ENCODE measurements at regions not wholly inside any gene's neighbourhood (a gene's known extent, or its start where the extent isn't known, plus 50 kb on each side); places are given as distances from the start of the nearest gene placed in this dataset.
A peak's percentile ranks its signal among the peaks of the same experiment; 100 is the strongest.

DNA sequence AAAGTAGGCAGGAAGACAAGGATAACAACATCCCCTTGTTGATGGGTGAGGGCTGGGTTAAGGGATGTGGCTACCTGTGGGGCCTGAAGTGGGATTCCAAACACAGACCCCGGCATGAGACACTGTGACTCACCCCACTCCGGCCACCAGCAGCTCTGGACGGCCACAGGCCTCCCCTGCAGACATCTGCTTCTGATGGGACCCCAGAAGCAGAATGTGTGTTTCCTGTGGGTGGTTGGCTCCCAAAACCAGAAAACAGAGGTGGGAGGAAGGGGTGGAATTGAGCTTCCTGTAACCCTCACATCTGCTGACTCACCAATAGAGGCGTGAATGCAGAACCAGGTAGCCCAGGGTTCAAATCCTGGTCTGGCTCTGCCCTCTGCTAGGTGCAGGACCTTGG lies 216.6 kb upstream of the PWP1 start:
- Histone ChIP-seq H3K4me1 (ENCODE audit: control insufficient read depth, insufficient read depth, low read length) (no peaks in the 10 kb centered on the region), H3K36me3 (ENCODE audit: control insufficient read depth in 2 of 2, insufficient read depth in 1 of 2, low read length in 2 of 2) (no peaks in the 10 kb centered on the region), H3K9me3 (ENCODE audit: control insufficient read depth, insufficient read depth, low read depth, low read length) (no peaks in the 10 kb centered on the region), H3K4me3 (ENCODE audit: low read depth, low read length) (no peak overlapping the region), H3K27ac (ENCODE audit: extremely low read depth, low read depth, low read length) (no peak overlapping the region)
- ChIA-PET POLR2A (no interaction called here), CTCF (interaction anchor here (0.7 kb wide), 1 partner anchor 337 kb away, joined by 3 read pairs; no protein-coding TSS in a partner anchor)
- TF ChIP-seq, protein P1, sequence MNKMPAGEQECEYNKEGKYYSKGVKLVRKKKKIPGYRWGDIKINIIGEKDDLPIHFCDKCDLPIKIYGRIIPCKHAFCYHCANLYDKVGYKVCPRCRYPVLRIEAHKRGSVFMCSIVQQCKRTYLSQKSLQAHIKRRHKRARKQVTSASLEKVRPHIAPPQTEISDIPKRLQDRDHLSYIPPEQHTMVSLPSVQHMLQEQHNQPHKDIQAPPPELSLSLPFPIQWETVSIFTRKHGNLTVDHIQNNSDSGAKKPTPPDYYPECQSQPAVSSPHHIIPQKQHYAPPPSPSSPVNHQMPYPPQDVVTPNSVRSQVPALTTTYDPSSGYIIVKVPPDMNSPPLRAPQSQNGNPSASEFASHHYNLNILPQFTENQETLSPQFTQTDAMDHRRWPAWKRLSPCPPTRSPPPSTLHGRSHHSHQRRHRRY (tag by site-specific recombination; IDR thresholded peaks at IDR 0.05), result no peak
- no peak for TF ChIP-seq BCL11A (tag by site-specific recombination; IDR thresholded peaks at IDR 0.05; ENCODE audit: low read depth)
- TF ChIP-seq, protein P2, sequence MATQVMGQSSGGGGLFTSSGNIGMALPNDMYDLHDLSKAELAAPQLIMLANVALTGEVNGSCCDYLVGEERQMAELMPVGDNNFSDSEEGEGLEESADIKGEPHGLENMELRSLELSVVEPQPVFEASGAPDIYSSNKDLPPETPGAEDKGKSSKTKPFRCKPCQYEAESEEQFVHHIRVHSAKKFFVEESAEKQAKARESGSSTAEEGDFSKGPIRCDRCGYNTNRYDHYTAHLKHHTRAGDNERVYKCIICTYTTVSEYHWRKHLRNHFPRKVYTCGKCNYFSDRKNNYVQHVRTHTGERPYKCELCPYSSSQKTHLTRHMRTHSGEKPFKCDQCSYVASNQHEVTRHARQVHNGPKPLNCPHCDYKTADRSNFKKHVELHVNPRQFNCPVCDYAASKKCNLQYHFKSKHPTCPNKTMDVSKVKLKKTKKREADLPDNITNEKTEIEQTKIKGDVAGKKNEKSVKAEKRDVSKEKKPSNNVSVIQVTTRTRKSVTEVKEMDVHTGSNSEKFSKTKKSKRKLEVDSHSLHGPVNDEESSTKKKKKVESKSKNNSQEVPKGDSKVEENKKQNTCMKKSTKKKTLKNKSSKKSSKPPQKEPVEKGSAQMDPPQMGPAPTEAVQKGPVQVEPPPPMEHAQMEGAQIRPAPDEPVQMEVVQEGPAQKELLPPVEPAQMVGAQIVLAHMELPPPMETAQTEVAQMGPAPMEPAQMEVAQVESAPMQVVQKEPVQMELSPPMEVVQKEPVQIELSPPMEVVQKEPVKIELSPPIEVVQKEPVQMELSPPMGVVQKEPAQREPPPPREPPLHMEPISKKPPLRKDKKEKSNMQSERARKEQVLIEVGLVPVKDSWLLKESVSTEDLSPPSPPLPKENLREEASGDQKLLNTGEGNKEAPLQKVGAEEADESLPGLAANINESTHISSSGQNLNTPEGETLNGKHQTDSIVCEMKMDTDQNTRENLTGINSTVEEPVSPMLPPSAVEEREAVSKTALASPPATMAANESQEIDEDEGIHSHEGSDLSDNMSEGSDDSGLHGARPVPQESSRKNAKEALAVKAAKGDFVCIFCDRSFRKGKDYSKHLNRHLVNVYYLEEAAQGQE (tag by site-specific recombination; IDR thresholded peaks at IDR 0.05), result 0 out of 2 replicates have a peak, but pooled peaks have one; percentile 13
- TF ChIP-seq, protein P3, sequence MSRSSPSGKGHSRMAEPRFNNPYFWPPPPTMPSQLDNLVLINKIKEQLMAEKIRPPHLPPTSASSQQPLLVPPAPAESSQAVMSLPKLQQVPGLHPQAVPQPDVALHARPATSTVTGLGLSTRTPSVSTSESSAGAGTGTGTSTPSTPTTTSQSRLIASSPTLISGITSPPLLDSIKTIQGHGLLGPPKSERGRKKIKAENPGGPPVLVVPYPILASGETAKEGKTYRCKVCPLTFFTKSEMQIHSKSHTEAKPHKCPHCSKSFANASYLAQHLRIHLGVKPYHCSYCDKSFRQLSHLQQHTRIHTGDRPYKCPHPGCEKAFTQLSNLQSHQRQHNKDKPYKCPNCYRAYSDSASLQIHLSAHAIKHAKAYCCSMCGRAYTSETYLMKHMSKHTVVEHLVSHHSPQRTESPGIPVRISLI (tag by site-specific recombination; IDR thresholded peaks at IDR 0.05), result no peak

- POLR2A ChIA-PET, result no interaction called here
Observed at GRCh38 chr12:107470645-107471044, 215.0 kb upstream of the PWP1 start.

More at GRCh38 chr12:107470645-107471044, 215.0 kb upstream of the PWP1 start:
- Histone ChIP-seq H3K4me3 (ENCODE audit: low read depth, low read length) (no peak overlapping the region), H3K36me3 (ENCODE audit: control insufficient read depth in 2 of 2, insufficient read depth in 1 of 2, low read length in 2 of 2) (no peaks in the 10 kb centered on the region), H3K4me1 (ENCODE audit: control insufficient read depth, insufficient read depth, low read length) (no peaks in the 10 kb centered on the region), H3K27ac (ENCODE audit: extremely low read depth, low read depth, low read length) (no peak overlapping the region), H3K9me3 (ENCODE audit: control insufficient read depth, insufficient read depth, low read depth, low read length) (no peaks in the 10 kb centered on the region)
- CTCF ChIA-PET, result interaction anchor here (0.6 kb wide), 1 partner anchor 35 kb away, joined by 3 read pairs; no protein-coding TSS in a partner anchor
- TF ChIP-seq, protein P4, sequence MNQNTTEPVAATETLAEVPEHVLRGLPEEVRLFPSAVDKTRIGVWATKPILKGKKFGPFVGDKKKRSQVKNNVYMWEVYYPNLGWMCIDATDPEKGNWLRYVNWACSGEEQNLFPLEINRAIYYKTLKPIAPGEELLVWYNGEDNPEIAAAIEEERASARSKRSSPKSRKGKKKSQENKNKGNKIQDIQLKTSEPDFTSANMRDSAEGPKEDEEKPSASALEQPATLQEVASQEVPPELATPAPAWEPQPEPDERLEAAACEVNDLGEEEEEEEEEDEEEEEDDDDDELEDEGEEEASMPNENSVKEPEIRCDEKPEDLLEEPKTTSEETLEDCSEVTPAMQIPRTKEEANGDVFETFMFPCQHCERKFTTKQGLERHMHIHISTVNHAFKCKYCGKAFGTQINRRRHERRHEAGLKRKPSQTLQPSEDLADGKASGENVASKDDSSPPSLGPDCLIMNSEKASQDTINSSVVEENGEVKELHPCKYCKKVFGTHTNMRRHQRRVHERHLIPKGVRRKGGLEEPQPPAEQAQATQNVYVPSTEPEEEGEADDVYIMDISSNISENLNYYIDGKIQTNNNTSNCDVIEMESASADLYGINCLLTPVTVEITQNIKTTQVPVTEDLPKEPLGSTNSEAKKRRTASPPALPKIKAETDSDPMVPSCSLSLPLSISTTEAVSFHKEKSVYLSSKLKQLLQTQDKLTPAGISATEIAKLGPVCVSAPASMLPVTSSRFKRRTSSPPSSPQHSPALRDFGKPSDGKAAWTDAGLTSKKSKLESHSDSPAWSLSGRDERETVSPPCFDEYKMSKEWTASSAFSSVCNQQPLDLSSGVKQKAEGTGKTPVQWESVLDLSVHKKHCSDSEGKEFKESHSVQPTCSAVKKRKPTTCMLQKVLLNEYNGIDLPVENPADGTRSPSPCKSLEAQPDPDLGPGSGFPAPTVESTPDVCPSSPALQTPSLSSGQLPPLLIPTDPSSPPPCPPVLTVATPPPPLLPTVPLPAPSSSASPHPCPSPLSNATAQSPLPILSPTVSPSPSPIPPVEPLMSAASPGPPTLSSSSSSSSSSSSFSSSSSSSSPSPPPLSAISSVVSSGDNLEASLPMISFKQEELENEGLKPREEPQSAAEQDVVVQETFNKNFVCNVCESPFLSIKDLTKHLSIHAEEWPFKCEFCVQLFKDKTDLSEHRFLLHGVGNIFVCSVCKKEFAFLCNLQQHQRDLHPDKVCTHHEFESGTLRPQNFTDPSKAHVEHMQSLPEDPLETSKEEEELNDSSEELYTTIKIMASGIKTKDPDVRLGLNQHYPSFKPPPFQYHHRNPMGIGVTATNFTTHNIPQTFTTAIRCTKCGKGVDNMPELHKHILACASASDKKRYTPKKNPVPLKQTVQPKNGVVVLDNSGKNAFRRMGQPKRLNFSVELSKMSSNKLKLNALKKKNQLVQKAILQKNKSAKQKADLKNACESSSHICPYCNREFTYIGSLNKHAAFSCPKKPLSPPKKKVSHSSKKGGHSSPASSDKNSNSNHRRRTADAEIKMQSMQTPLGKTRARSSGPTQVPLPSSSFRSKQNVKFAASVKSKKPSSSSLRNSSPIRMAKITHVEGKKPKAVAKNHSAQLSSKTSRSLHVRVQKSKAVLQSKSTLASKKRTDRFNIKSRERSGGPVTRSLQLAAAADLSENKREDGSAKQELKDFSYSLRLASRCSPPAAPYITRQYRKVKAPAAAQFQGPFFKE (tag by site-specific recombination; IDR thresholded peaks at IDR 0.05; ENCODE audit: borderline replicate concordance), result no peak
- TF ChIP-seq ZNF157 (tag by site-specific recombination; IDR thresholded peaks at IDR 0.05) (no peak), ATF2 (tag by site-specific recombination; IDR thresholded peaks at IDR 0.05; ENCODE audit: low read depth) (no peak)
